MM.1S (cell line): ENCODE measurements at regions not wholly inside any gene's neighbourhood (a gene's known extent, or its start where the extent isn't known, plus 50 kb on each side); places are given as distances from the start of the nearest gene placed in this dataset.

Experiments
- DNase-seq: peaks from one replicate; pipeline ENCODE4 v3.0.0-alpha.2; 2015
- H2AFZ ChIP-seq: fragments of 300-600 bp; sonication (generic); 2 replicates; pipeline ENCODE4 v1.6.0; 2016; ENCODE audit warnings: antibody characterized with exemption, low read length
- H3F3A ChIP-seq: fragments of 300-600 bp; sonication (generic); 2 replicates; pipeline ENCODE4 v1.6.1; 2016; ENCODE audit warnings: mild to moderate bottlenecking, antibody characterized with exemption, low read length, moderate library complexity, mixed read lengths; ENCODE audit not compliant: insufficient read depth
- H3K27ac ChIP-seq: fragments of 300-600 bp; sonication (generic); 2 replicates; pipeline ENCODE4 v1.5.1; 2016; ENCODE audit warnings: mild to moderate bottlenecking, low read length
- H3K27me3 ChIP-seq: fragments of 300-600 bp; sonication (generic); replicated peaks from 2 replicates; pipeline ENCODE4 v1.6.0; 2016; ENCODE audit warnings: low read length; ENCODE audit not compliant: insufficient read depth
- H3K36me3 ChIP-seq: fragments of 300-600 bp; sonication (generic); replicated peaks from 2 replicates; pipeline ENCODE4 v1.6.1; 2016; ENCODE audit warnings: mild to moderate bottlenecking, low read length, mixed read lengths; ENCODE audit not compliant: insufficient read depth
- H3K4me1 ChIP-seq: fragments of 300-600 bp; sonication (generic); 2 replicates; pipeline ENCODE4 v1.6.1; 2016; ENCODE audit warnings: low read length, mixed read lengths
- H3K4me2 ChIP-seq: fragments of 300-600 bp; sonication (generic); 2 replicates; pipeline ENCODE4 v1.6.0; 2016; ENCODE audit warnings: low read depth, low read length
- H3K4me3 ChIP-seq: fragments of 300-600 bp; sonication (generic); 2 replicates; pipeline ENCODE4 v1.5.1; 2016; ENCODE audit warnings: low read length, mixed read lengths
- H3K79me2 ChIP-seq: fragments of 300-600 bp; sonication (generic); 2 replicates; pipeline ENCODE4 v1.6.1; 2016; ENCODE audit warnings: mixed run types, low read length, mixed read lengths
- H3K9ac ChIP-seq: fragments of 300-600 bp; sonication (generic); 2 replicates; pipeline ENCODE4 v1.6.1; 2016; ENCODE audit warnings: low read length, mixed read lengths
- H3K9me2 ChIP-seq: fragments of 300-600 bp; sonication (generic); replicated peaks from 2 replicates; pipeline ENCODE4 v1.6.1; 2016; ENCODE audit warnings: mild to moderate bottlenecking, low read length, mixed read lengths; ENCODE audit not compliant: insufficient read depth
- H3K9me3 ChIP-seq: fragments of 300-600 bp; sonication (generic); replicated peaks from 2 replicates; pipeline ENCODE4 v1.6.1; 2016; ENCODE audit warnings: mild to moderate bottlenecking, low read length, mixed read lengths; ENCODE audit not compliant: insufficient read depth
- H4K20me1 ChIP-seq: fragments of 300-600 bp; sonication (generic); 2 replicates; pipeline ENCODE4 v1.6.1; 2016; ENCODE audit warnings: mild to moderate bottlenecking, low read length, moderate library complexity, mixed read lengths; ENCODE audit not compliant: insufficient read depth
- EZH2 ChIP-seq: fragments of 300-600 bp; sonication (generic); optimal IDR thresholded peaks from 2 replicates; pipeline ENCODE3; 2017; ENCODE audit warnings: low read depth, mild to moderate bottlenecking, antibody characterized with exemption, low read length, mixed read lengths
- EZH2phosphoT487 ChIP-seq: fragments of 300-600 bp; sonication (generic); IDR thresholded peaks from 2 replicates; pipeline ENCODE4 v1.6.1; 2018; ENCODE audit warnings: antibody characterized with exemption, low read length
- TF ChIP-seq, protein P1 (sequence below): fragments of 300-600 bp; sonication (generic); IDR thresholded peaks from 2 replicates; pipeline ENCODE4 v1.5.1; 2016; ENCODE audit warnings: antibody characterized with exemption, low read length, mixed read lengths

GRCh38 chr7:45984386-45985295, 63.6 kb upstream of the IGFBP3 start:
- H3K4me3 ChIP-seq, result no peak overlapping the region
- no peaks in the 10 kb centered on the region for H3K36me3 ChIP-seq
- no peak overlapping the region for H3K27ac ChIP-seq
- H3K4me2 ChIP-seq, result no peak overlapping the region
- H3F3A ChIP-seq, result no peaks in the 10 kb centered on the region
- TF ChIP-seq, protein P1, sequence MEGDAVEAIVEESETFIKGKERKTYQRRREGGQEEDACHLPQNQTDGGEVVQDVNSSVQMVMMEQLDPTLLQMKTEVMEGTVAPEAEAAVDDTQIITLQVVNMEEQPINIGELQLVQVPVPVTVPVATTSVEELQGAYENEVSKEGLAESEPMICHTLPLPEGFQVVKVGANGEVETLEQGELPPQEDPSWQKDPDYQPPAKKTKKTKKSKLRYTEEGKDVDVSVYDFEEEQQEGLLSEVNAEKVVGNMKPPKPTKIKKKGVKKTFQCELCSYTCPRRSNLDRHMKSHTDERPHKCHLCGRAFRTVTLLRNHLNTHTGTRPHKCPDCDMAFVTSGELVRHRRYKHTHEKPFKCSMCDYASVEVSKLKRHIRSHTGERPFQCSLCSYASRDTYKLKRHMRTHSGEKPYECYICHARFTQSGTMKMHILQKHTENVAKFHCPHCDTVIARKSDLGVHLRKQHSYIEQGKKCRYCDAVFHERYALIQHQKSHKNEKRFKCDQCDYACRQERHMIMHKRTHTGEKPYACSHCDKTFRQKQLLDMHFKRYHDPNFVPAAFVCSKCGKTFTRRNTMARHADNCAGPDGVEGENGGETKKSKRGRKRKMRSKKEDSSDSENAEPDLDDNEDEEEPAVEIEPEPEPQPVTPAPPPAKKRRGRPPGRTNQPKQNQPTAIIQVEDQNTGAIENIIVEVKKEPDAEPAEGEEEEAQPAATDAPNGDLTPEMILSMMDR, result peak; percentile 41
- no peak for TF ChIP-seq EZH2
- no peaks in the 10 kb centered on the region for H4K20me1 ChIP-seq
- no peak overlapping the region for H2AFZ ChIP-seq
- peak; percentile 52 for DNase-seq
- H3K4me1 ChIP-seq, result peaks cover under 1% of the 10 kb centered on the region; the same call in 1 of the 2 replicates
- no peaks in the 10 kb centered on the region for H3K9me3 ChIP-seq
- no peaks in the 10 kb centered on the region for H3K27me3 ChIP-seq
- H3K9ac ChIP-seq, result no peak overlapping the region
- no peaks in the 10 kb centered on the region for H3K9me2 ChIP-seq
- no peaks in the 10 kb centered on the region for H3K79me2 ChIP-seq

- Histone ChIP-seq H3K79me2 (no peaks in the 10 kb centered on the region), H3K9me2 (no peaks in the 10 kb centered on the region), H4K20me1 (no peaks in the 10 kb centered on the region), H3K4me1 (peaks cover 9% of the 10 kb centered on the region), H3K36me3 (no peaks in the 10 kb centered on the region), H3K27me3 (no peaks in the 10 kb centered on the region), H3K4me3 (no peak overlapping the region), H3K27ac (no peak overlapping the region), H3K9me3 (no peaks in the 10 kb centered on the region), H3K4me2 (no peak overlapping the region), H3K9ac (no peak overlapping the region), H2AFZ (no peak overlapping the region), H3F3A (0 out of 2 replicates have a peak, but pooled peaks cover 3% of the 10 kb centered on the region)
- no peak for DNase-seq
- TF ChIP-seq EZH2phosphoT487 (no peak), EZH2 (no peak)
- TF ChIP-seq, protein P1, result no peak
These were observed 62.7 kb upstream of the IGFBP3 start for GRCh38 chr7:45983720-45984255.

DNA sequence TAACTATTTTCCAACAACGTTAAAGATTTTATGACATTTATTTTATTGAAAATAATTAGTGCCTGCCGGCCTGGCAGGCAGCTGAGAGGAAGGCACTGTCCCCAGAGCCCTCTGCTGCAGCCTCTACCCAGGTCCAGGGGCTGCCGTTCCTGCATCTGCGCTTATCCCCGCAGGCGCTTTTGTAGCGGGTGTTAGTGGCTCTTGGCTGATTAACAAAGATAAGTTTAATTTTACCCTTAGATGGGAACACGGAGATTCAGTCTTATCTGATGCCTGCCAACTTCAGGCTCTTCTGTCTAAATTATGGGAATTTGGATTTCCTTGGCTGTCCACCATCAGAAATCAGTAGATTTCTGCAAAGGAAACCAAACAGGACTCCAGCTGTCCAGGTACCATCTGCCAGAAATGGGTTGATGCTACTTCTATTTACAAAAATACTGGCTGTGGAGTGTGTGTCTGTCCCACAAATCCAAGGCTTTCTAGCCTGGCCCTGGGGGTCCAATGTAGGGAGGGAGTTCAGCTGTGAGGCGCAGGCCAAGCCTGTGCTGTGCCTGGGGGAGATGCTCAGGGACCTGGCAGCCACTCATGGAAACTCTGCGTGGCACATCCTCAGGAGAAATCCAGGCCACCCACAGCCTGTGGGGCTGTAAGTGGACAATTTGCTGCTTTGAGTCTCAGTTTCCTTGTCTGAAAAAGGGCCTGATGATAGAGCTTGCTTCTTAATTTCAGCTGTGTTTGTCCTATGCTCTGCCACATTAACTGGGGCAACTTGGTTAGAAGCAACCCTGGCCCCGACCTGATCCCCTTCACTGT, 62.0 kb upstream of the IGFBP3 start:
- Histone ChIP-seq H3K36me3 (no peaks in the 10 kb centered on the region), H3K9ac (no peak overlapping the region), H2AFZ (no peak overlapping the region), H3K9me2 (no peaks in the 10 kb centered on the region), H3F3A (0 out of 2 replicates have a peak, but pooled peaks cover 7% of the 10 kb centered on the region), H3K4me2 (no peak overlapping the region), H3K27me3 (no peaks in the 10 kb centered on the region), H3K9me3 (no peaks in the 10 kb centered on the region), H3K4me1 (peaks cover 14% of the 10 kb centered on the region), H3K79me2 (no peaks in the 10 kb centered on the region), H3K4me3 (no peak overlapping the region), H3K27ac (no peak overlapping the region), H4K20me1 (no peaks in the 10 kb centered on the region)
- TF ChIP-seq EZH2phosphoT487 (no peak), EZH2 (no peak)
- TF ChIP-seq, protein P1, result no peak
- DNase-seq, result no peak
